GM21360 (cell line): ENCODE measurements at regions not wholly inside any gene's neighbourhood (a gene's known extent, or its start where the extent isn't known, plus 50 kb on each side); places are given as distances from the start of the nearest gene placed in this dataset.

Source experiments
- ATAC-seq: cut with Tn5 transposase; IDR thresholded peaks from one replicate; pipeline ENCODE4 v1.9.1; 2021; ENCODE audit warnings: mild to moderate bottlenecking, moderate library complexity; ENCODE audit not compliant: unreplicated experiment

GRCh38 chr16:51449441-51449840 is 298.4 kb upstream of the SALL1 start:
- ATAC-seq = no peak

DNA sequence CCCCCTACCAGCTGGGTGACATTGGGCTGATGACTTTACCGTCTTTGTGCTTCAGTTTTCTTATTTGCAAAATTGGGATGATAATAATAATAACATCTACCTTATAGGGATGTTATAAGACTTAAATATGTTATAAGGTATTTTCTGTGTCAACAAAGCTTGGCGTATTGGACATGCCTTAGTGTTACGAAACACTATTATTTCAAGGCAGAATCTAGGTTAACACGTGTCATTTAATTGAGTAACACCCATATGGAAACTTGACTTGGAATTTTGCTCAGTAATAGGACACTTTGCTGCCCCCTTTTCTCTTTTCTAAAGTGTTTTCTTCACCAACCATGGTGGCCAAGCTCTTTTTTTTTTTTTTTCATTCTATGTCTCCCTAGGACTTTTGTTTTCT is 294.2 kb upstream of the SALL1 start:
- ATAC-seq = no peak

GRCh38 chr16:51443934-51444333 is 292.9 kb upstream of the SALL1 start:
- ATAC-seq = no peak

GRCh38 chr16:51442141-51442870 is 291.2 kb upstream of the SALL1 start:
- no peak for ATAC-seq

DNA sequence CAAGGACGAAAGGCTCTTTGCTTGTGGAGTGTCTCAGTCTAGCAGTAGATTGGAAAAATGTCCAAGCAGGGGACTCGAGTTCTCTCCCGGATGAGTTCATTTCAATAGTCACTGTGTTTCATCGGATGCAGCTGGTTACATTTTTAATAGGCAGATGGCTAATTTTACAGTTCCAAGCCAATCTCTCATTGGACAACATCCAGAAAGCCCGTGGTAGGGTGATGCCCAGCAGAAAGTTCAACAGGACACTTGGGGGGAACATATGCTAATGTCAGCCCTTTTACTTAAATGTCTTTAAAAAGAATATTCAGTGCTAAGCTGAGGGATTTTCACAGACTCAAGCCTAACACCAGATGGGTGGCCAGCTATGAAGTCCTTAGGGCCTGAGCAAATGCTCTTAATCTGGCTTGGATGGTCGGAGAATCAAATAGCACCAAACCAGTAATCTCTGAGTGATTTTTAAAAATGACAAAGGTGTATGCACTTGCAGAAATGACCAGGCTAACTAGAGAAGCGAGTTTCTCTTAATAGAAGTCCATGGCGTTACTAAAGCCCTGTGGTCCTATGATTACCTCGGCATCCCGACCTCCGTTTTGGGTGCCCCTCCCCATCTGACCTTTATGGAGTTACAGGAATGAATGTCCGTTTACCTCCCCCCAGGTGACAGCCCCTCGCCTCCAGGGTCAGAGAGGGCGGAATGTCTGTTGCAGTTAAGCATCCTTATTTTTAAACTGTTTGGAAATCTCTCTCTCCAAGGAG is 289.2 kb upstream of the SALL1 start:
- ATAC-seq = no peak

DNA sequence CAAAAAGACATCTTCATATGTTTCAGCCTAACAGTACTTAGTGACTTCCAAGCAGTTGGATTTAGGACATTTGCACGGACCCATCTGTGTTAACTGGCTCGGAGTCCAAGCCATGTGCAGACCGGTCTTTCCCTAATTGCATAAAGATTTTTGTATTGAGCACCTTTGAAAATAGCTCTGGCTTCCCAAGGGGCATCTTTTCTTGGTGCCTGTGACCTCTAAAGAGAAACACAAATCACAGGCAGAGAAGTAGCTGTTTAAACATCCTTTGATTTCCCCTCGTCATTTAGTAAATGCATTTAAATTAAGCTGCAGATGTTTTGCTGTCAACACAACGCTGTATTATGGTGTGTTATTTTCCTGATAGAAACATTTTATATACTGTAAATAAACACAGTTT is 288.2 kb upstream of the SALL1 start:
- no peak for ATAC-seq

DNA sequence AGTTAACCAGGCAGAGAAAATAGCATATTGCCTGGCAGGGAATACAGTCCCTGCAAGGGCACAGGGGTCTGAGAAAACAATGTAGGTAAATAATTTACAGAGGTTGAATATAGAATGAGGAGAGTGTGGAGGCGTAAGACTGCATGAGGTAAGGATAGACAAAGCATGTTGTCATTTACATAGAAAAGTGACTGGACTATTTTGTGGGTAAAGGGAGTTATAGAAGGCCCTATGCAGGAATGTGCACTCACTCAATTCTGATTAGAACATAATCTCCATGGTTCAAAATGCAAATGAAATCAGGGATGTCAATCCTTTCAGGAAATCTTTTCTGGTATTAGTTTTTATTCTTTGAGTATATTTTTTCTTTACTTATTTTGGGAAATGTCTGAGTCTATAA is 285.7 kb upstream of the SALL1 start:
- no peak for ATAC-seq

DNA sequence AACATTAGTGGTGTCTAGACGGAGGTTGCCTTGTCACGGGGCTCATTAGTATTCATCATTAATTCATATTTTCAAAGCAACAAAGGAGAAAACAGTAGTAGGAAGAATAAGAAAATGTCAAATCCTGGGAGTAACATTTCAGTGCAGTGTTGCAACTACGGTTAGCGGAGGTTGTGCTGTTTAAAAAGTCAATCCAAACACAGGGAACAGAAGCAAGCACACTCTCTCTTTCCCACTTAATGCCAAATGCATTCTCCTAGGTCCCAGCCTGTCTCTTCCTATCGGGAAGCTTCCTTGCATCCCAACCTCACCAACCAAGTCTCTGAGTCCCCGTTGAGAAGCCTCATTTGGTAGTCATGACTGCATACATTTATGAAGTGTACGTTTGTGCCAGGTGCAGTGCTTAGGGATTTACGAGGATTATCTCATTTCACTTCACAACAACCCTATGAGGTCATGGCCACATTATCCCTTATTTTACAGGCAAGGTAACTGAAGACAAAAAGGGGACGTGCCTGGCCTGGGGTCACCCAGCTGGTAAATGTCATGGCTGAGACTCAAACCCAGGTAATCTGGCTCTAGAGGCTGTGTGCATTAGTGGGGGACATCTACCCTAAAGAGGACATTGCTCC is 283.6 kb upstream of the SALL1 start:
- no peak for ATAC-seq

- no peak for ATAC-seq
Observed at GRCh38 chr16:51433599-51433998, 282.5 kb upstream of the SALL1 start.

DNA sequence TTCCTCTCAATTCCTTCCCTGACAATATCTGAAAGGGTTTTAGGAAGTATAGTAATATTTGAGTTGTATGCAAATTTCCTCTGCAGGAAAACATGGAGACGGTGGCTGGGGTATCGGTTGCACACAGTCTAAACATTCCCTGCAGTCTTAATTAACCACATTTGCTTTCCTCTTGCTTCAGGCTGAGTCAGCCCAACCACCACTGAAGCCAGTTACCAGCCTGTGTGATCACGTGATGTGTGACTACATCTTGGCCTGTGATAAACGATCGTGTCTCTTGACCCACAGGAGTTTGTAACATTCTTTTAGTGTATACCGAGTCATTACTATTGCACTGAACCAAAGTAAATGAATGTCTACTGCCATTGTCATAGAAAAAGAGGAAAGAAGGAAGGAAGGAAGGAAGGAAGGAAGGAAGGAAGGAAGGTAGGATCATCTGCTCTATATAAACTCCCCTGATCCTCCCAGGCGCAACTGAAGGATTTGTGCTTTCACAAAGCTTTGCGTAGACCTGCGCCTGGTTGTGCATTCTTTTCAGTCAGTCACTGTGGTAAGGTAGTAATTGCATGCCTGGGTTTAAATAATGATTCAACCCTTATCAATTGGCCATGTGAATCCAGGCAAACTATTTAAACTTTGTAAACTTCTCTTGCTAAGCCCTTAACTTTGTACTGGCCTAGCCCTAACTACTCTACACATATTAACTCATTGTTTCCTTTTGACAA is 280.6 kb upstream of the SALL1 start:
- ATAC-seq = no peak

GRCh38 chr16:51430716-51431369 is 279.8 kb upstream of the SALL1 start:
- no peak for ATAC-seq

DNA sequence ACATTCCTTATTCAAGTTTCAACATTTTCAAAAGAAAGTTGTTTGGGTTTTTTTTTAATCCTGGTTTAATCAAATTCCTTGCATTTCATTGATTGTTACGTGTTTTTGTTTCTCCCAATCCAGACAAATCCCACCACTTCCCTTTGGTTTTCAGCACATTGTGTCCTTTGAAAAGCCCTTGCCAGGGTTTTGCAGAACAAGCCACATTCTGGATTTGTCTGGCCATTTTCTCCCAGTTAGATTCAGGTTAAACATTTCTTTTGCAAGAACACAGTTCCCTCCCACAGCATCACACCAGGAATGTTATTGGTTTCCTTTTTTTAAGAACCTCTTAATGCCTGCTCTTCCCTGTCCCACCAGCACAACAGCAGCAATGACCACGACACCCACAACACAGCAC is 278.0 kb upstream of the SALL1 start:
- no peak for ATAC-seq

DNA sequence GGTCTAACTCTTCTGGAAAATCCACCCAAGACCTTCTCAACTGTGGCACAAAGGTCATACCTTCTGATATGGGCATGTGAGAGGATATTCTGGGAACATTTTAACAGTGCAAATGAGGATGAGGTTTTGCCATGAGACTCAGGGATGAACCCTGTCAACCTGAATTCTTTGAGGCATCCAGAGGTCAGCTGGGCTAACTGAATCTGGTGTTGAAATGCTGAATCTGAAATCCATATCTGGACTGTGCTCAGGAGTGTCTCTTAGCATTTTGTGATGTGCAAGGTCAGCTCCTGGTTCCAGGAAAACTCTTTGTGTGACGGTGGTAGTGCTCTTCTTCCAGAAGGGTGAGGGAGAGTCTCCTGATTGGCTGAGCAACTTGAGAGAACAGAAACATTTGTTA is 276.0 kb upstream of the SALL1 start:
- no peak for ATAC-seq

GRCh38 chr16:51426276-51426675 is 275.2 kb upstream of the SALL1 start:
- no peak for ATAC-seq

DNA sequence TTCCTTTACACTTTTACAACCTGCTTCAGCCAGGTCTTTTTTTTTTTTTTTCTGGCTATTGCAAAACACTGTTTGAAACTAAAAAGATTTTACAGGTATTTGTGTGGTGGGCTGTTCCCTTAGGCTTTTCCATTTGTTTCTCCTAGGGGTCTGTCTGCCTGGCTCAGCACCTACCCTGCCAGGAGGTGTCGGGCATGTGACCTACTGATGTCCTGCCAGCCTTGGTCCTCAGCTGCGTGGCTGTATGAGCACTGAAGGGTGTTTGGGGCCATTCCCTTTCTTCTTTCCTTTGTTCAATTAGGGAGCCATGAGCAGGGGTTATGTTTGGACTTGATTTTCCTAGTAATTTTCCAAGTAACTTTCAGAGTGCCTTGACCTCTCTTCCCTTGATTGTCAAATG is 269.2 kb upstream of the SALL1 start:
- no peak for ATAC-seq

DNA sequence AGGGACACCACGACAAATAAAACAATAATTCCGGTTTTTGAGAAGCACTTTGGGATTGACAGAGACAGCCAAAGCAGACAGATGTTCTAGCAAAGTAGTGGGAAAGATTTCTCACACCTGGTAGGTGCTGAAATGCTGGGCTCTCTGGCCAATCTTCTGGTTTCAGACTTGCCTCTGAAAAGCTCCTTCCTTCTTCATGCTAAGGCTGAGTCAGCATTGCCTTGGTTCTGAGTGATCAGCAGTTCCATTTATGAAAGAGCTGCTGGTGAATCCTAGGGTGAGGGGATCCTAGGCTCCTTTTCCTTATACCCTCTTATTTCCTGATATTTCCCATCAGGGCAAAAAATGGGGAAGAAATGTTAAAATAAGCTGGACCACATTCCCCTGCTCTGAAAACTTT is 268.7 kb upstream of the SALL1 start:
- no peak for ATAC-seq

DNA sequence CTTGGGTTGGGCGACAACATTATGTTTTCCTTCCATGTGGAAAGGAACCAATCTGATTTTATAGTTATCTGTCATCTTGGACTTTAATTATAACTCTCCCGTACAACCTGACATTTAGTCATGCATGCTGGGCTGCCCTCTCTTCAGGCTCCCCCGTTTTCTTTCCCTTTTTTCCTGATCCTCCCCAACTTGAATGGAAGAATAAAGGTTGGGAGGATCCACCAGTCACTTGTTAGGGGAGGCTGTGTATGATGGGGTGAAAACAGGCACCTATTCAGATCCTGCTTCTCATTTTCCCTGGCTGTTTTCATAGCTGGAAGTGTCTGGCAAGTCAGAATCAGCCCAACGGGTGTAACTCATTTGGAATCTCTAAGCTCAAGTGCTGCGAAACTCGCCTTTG is 267.2 kb upstream of the SALL1 start:
- ATAC-seq = no peak

DNA sequence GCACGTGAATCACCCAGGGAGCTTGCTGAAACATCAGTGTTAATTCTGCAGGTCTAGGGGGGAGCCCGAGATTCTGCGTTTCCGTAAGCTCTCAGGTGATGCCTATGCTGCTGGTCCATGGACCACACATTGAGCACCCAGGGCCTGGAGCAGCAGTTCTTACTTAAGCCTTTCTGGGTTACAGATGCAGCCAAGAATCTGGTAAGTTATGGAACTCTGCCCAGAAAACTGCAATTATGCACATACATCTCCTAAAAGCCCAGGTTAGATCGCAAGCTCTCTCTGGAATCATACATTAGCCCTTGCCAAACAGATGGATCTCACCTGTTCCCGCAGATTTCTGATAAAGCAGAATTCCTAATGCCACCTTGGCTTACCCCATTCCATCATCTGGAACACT is 265.9 kb upstream of the SALL1 start:
- no peak for ATAC-seq

DNA sequence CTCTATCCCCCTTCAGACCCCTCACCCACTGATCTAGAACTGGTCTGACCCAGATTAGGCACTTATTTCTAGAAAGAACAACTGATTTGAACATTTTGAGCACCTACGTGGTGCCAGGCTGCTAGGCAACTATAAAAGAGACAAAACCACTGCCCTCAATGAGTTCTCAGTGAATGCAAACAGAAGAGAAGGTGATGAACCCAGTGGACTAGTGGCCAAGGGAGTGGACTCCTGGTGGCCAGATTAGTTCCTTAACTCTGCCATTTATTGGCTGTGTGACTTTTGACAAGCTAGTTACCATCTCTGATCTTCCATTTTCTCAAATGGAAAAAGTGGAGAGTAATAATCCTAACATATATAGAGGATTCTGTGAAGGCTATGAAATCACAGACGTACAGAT is 259.1 kb upstream of the SALL1 start:
- ATAC-seq = no peak

DNA sequence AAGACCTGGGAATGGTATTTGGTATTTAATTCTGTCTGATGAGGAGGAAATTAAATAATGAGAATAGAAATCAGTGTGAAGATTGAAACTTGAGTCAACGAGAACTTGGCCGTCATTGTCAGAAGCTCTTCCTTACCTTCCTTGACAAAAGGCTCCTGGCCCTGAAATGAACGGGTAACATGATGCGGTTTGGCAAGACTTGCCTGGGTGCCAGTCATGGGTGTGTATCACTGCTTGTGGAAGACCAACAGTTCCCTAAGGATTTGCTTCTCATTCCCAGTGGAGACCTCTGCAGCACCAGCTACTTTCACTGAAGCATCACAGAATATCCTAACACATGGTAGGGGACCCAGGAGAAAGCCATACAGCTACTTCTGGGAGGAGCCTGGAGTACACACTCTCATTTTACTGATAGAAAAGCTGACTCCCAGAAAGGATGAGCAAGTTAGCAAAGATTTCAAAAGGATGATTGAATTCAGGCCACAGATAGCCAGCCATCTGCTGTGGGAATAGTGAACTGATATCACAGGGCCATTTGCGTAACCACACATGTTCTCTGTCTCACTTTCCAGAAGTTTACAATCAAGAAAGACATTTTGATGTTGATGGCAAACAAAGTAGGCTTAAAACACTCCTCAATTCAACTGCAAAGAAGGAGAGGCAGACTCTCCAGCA is 258.1 kb upstream of the SALL1 start:
- no peak for ATAC-seq
